ENCODE measurements at regions not wholly inside any gene's neighbourhood (a gene's known extent, or its start where the extent isn't known, plus 50 kb on each side); places are given as distances from the start of the nearest gene placed in this dataset.
"Not testable (repeated sequence)": the region's sequence is repeated elsewhere in the genome, so short reads cannot be mapped to it uniquely, and the experiment has no call there.

- DNase-seq (ENCODE audit: low read depth, low spot score): no peak
Measured at GRCh38 chr2:186934420-186934819, 85.5 kb upstream of the ZSWIM2 start.

DNA sequence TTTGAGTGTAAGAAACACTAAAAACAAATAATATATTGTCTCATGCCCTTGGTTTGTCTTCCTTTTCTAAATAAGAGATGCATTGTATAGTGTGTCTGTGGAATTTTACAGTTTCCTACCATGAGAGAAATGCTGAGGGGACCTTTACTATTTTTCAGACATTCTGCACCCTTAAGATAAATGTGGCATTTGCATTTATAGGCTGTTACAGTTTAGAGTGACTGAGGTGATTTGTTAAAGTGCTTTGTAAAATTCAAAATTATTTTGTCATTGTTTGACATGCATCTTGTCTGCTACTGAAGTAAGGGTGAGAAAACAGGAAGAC lies 78.9 kb upstream of the ZSWIM2 start:
- DNase-seq (ENCODE audit: low read depth, low spot score): no peak

- no peak for DNase-seq (ENCODE audit: low read depth, low spot score)
Measured at GRCh38 chr2:186927185-186927866, 78.4 kb upstream of the ZSWIM2 start.

- no peak for DNase-seq (ENCODE audit: low read depth, low spot score)
Measured at GRCh38 chr2:186925514-186925913, 76.5 kb upstream of the ZSWIM2 start.

GRCh38 chr2:186922316-186922715 lies 73.3 kb upstream of the ZSWIM2 start:
- DNase-seq (ENCODE audit: low read depth, low spot score): not testable (repeated sequence)

DNA sequence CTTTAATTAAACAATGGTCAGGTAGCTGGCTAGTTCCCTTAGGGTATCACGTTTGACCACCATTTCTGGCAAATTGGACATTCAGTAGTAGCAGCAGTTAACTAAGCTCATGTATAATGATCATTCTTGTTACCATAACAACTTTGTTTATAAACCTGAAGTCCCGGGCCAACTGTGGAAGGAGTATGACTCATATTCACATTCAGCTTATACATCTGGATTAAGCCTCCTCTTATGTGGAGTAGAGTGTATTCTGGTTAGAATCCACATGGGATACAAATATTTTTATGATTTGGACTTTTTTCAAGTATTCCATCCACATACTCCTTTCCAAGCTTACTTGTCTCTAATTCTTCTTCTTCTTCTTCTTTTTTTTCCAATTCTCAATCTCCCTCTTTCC lies 70.3 kb upstream of the ZSWIM2 start:
- DNase-seq (ENCODE audit: low read depth, low spot score): no peak

GRCh38 chr2:186918495-186918894 lies 69.5 kb upstream of the ZSWIM2 start:
- DNase-seq (ENCODE audit: low read depth, low spot score): no peak

GRCh38 chr2:186917866-186918265 lies 68.9 kb upstream of the ZSWIM2 start:
- DNase-seq (ENCODE audit: low read depth, low spot score): no peak

DNA sequence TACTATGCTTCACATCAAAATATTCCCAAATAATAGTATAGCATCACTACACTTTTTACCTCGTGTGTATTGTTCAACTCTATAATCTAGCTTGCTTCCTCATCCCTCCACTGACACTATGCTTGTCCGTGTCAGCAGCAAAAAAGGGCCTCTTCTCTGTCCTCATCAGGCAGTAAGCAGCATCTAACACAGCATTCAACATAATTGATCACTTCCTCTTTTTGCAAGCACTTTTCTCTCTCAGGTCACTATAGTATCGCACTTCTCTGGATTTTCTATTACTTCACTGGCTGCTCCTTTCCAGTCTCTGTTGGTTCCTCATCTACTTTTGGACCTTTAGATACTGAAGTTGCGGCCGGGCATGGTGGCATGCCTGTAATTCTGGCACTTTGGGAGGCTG lies 64.9 kb upstream of the ZSWIM2 start:
- no peak for DNase-seq (ENCODE audit: low read depth, low spot score)

DNA sequence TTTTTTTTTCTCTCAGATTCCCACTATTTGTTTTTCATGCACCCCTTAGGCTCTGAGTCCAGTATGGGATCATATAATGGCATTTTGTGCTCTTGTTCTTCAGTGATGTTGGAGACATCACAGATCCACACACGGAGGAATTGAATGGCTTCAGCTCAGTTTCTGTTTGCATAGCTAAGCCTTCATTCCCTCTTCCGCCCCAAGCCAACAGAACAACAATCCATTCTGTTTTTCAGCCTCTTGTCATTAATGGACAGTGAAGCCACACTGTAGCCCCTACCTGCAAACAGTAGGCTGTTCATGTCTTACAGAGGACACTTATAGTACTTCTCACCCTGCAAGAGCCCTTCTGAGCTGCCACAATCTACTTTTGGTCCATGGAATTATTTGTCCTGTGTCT lies 64.0 kb upstream of the ZSWIM2 start:
- DNase-seq (ENCODE audit: low read depth, low spot score): no peak

- no peak for DNase-seq (ENCODE audit: low read depth, low spot score)
Measured at GRCh38 chr2:186911551-186912085, 62.6 kb upstream of the ZSWIM2 start.

GRCh38 chr2:186910996-186911395 lies 62.0 kb upstream of the ZSWIM2 start:
- no peak for DNase-seq (ENCODE audit: low read depth, low spot score)

GRCh38 chr2:186909095-186909494 lies 60.1 kb upstream of the ZSWIM2 start:
- DNase-seq (ENCODE audit: low read depth, low spot score): no peak

- no peak for DNase-seq (ENCODE audit: low read depth, low spot score)
Measured at GRCh38 chr2:186907897-186908296, 58.9 kb upstream of the ZSWIM2 start.

GRCh38 chr2:186903216-186903615 lies 54.2 kb upstream of the ZSWIM2 start:
- no peak for DNase-seq (ENCODE audit: low read depth, low spot score)
